Effector memory CD4-positive, alpha-beta T cell (primary cell): ENCODE measurements at regions not wholly inside any gene's neighbourhood (a gene's known extent, or its start where the extent isn't known, plus 50 kb on each side); places are given as distances from the start of the nearest gene placed in this dataset.
"Not testable (repeated sequence)": the region's sequence is repeated elsewhere in the genome, so short reads cannot be mapped to it uniquely, and the experiment has no call there.

Experiments
- DNase-seq, 3 donors: peaks; one replicate each; pipeline ENCODE4 v3.0.0-alpha.2; 2020
- H3K27ac ChIP-seq: 2 replicates; pipeline ENCODE4 v1.7.0; 2013; ENCODE audit warnings: mild to moderate bottlenecking, low read length, moderate library complexity; ENCODE audit not compliant: insufficient read depth, poor library complexity, severe bottlenecking
- H3K27me3 ChIP-seq: replicated peaks from 2 replicates; pipeline ENCODE4 v1.7.0; 2013; ENCODE audit warnings: mild to moderate bottlenecking, low read length; ENCODE audit not compliant: insufficient read depth, control insufficient read depth, poor library complexity, severe bottlenecking
- H3K36me3 ChIP-seq: 2 replicates; pipeline ENCODE4 v1.7.0; 2013; ENCODE audit warnings: mild to moderate bottlenecking, low read length, moderate library complexity; ENCODE audit not compliant: control insufficient read depth, insufficient read depth
- H3K4me1 ChIP-seq: 2 replicates; pipeline ENCODE4 v1.7.0; 2013; ENCODE audit warnings: low read length, mild to moderate bottlenecking; ENCODE audit not compliant: control insufficient read depth, insufficient read depth, poor library complexity, severe bottlenecking
- H3K4me3 ChIP-seq: 2 replicates; pipeline ENCODE4 v1.7.0; 2013; ENCODE audit warnings: low read length, low read depth, mild to moderate bottlenecking; ENCODE audit not compliant: insufficient read depth, poor library complexity, severe bottlenecking
- H3K9me3 ChIP-seq: 2 replicates; pipeline ENCODE4 v1.7.0; 2013; ENCODE audit warnings: mild to moderate bottlenecking, low read length, moderate library complexity; ENCODE audit not compliant: control insufficient read depth

- no peak overlapping the region for H3K4me3 ChIP-seq
- no peaks in the 10 kb centered on the region for H3K9me3 ChIP-seq
- DNase-seq: no peak
- no peak overlapping the region for H3K27ac ChIP-seq
- no peaks in the 10 kb centered on the region for H3K4me1 ChIP-seq
- H3K27me3 ChIP-seq: no peaks in the 10 kb centered on the region
- no peaks in the 10 kb centered on the region for H3K36me3 ChIP-seq
Observed at GRCh38 chr1:189682591-189682990, 795.1 kb downstream of the BRINP3 start.

GRCh38 chr1:189686288-189686687 is 791.4 kb downstream of the BRINP3 start:
- Histone ChIP-seq H3K36me3 (no peaks in the 10 kb centered on the region), H3K4me3 (no peak overlapping the region), H3K27ac (no peak overlapping the region), H3K9me3 (no peaks in the 10 kb centered on the region), H3K4me1 (no peaks in the 10 kb centered on the region), H3K27me3 (no peaks in the 10 kb centered on the region)
- DNase-seq: no peak

- H3K27ac ChIP-seq: no peak overlapping the region
- H3K4me1 ChIP-seq: no peaks in the 10 kb centered on the region
- H3K36me3 ChIP-seq: no peaks in the 10 kb centered on the region
- no peaks in the 10 kb centered on the region for H3K27me3 ChIP-seq
- H3K4me3 ChIP-seq: no peak overlapping the region
- no peak for DNase-seq
- H3K9me3 ChIP-seq: no peaks in the 10 kb centered on the region
Observed at GRCh38 chr1:189693140-189693539, 784.5 kb downstream of the BRINP3 start.

GRCh38 chr1:189696297-189696696 is 781.4 kb downstream of the BRINP3 start:
- H3K4me1 ChIP-seq: no peaks in the 10 kb centered on the region
- H3K4me3 ChIP-seq: no peak overlapping the region
- H3K27ac ChIP-seq: no peak overlapping the region
- H3K36me3 ChIP-seq: no peaks in the 10 kb centered on the region
- H3K27me3 ChIP-seq: no peaks in the 10 kb centered on the region
- no peak for DNase-seq
- H3K9me3 ChIP-seq: no peaks in the 10 kb centered on the region

- H3K27ac ChIP-seq: no peak overlapping the region
- DNase-seq: no peak
Observed at GRCh38 chr1:189697113-189697512, 780.6 kb downstream of the BRINP3 start.

GRCh38 chr1:189701606-189702005 is 776.1 kb downstream of the BRINP3 start:
- Histone ChIP-seq H3K27me3 (no peaks in the 10 kb centered on the region), H3K4me1 (no peaks in the 10 kb centered on the region), H3K27ac (no peak overlapping the region), H3K4me3 (no peak overlapping the region), H3K9me3 (no peaks in the 10 kb centered on the region), H3K36me3 (no peaks in the 10 kb centered on the region)
- no peak for DNase-seq

More at GRCh38 chr1:189697113-189697512, 780.6 kb downstream of the BRINP3 start:
- no peaks in the 10 kb centered on the region for H3K4me1 ChIP-seq
- H3K36me3 ChIP-seq: no peaks in the 10 kb centered on the region
- no peaks in the 10 kb centered on the region for H3K9me3 ChIP-seq
- no peak overlapping the region for H3K4me3 ChIP-seq
- H3K27me3 ChIP-seq: no peaks in the 10 kb centered on the region

- Histone ChIP-seq H3K27ac (no peak overlapping the region), H3K4me1 (no peaks in the 10 kb centered on the region), H3K4me3 (no peak overlapping the region), H3K36me3 (no peaks in the 10 kb centered on the region), H3K27me3 (no peaks in the 10 kb centered on the region), H3K9me3 (no peaks in the 10 kb centered on the region)
- DNase-seq: no peak
Observed at GRCh38 chr1:189706594-189706993, 771.1 kb downstream of the BRINP3 start.

- Histone ChIP-seq H3K36me3 (no peaks in the 10 kb centered on the region), H3K27me3 (no peaks in the 10 kb centered on the region), H3K4me3 (no peak overlapping the region), H3K27ac (no peak overlapping the region), H3K4me1 (no peaks in the 10 kb centered on the region), H3K9me3 (no peaks in the 10 kb centered on the region)
- no peak for DNase-seq
Observed at GRCh38 chr1:189708674-189709073, 769.0 kb downstream of the BRINP3 start.

GRCh38 chr1:189718147-189718795 is 759.4 kb downstream of the BRINP3 start:
- H3K27me3 ChIP-seq, DNase-seq: not testable (repeated sequence)

GRCh38 chr1:189726806-189727205 is 750.9 kb downstream of the BRINP3 start:
- H3K27me3 ChIP-seq: no peaks in the 10 kb centered on the region
- DNase-seq: no peak
- H3K4me3 ChIP-seq: no peak overlapping the region
- H3K9me3 ChIP-seq: no peaks in the 10 kb centered on the region
- H3K4me1 ChIP-seq: no peaks in the 10 kb centered on the region
- H3K27ac ChIP-seq: no peak overlapping the region
- no peaks in the 10 kb centered on the region for H3K36me3 ChIP-seq

More at GRCh38 chr1:189718147-189718795, 759.4 kb downstream of the BRINP3 start:
- not testable (repeated sequence) for H3K27ac ChIP-seq, H3K36me3 ChIP-seq, H3K4me1 ChIP-seq, H3K9me3 ChIP-seq, H3K4me3 ChIP-seq
